ENCODE measurements at regions not wholly inside any gene's neighbourhood (a gene's known extent, or its start where the extent isn't known, plus 50 kb on each side); places are given as distances from the start of the nearest gene placed in this dataset.

DNA sequence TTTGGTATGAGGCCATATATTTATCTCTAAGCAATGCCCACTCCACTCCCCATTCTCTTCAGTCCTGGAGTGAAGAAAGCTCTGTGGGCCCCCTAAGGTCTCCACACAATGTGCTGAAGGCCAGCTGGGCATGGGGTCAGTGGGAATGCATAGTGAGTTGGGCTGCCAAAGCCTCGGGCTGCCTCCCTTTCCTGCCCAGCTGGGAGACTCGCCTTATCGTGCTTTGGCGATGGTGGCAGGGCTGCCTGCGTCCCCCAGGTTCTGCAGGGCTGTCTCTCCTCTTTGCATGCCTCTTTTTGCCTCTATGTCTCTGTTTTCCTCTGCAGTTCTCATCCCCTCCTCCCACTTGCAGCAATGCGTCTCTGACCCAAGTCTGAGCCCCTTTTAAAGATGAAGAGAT, 116.5 kb downstream of the CYLD start:
- in situ Hi-C loops (cut with HindIII; ENCODE audit: low sequenced_read_pairs), result no loop called here

DNA sequence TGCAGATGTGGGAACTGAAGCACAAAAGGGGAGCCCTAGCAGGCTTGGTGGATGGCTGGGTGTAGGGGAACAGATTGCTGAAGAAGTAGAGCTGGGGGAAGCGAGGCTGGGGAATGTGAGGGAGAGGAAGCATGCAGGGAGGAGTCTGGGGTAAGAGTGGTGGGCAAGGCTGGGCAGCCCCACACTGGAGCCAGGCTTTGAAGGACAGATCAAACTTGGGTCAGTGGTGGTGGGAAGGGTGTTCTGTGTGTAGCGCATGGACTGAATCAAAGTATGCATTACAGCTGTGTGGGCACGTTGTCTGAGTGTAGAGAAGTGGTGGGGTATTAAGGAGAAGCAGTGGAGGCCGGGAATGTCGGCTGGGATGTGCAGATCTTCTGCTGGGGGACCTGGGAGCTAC, 116.0 kb downstream of the CYLD start:
- in situ Hi-C loops (cut with HindIII; ENCODE audit: low sequenced_read_pairs), result no loop called here

DNA sequence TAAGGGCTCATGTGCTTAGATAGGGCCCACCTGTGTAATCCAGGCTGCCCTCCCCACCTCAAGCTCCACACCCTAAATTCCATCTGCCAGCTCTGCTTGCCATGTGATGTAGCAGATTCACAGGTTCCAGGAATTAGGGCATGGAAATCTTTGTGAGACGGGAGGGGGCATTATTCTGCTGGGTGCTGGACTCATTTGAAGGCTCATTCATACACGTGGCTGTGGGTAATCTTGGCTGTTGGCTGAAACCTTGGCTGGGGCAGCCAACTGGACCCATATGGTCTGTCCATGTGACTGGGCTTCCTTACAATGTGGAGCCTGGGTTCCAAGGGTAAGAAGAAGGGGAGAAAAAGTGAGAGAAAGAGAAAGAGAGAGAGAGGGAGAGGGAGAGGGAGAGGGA, 115.1 kb downstream of the CYLD start:
- in situ Hi-C loops (cut with HindIII; ENCODE audit: low sequenced_read_pairs), result no loop called here

DNA sequence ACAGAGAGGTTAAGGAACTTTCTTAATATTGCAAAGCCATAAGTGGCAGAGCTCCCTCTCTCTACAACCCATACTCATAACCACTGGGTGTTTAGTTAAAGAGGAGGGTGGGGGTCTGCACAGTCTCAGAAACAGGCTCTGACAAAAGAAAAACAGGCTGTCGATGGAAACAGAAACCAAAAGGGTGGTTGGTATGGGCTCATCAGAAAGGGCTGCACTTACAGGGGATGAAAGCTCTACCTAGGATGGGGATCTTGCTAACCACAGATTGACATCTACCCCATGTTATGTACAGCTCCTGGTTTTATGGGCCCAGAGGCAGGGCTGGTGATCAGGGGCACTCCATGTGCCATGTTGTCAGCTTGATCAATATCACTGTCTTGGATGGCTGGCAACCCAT, 111.4 kb downstream of the CYLD start:
- in situ Hi-C loops (cut with HindIII; ENCODE audit: low sequenced_read_pairs), result no loop called here

Data from endothelial cell of hepatic sinusoid (primary cell).